HepG2 (cell line): ENCODE measurements at regions not wholly inside any gene's neighbourhood (a gene's known extent, or its start where the extent isn't known, plus 50 kb on each side); places are given as distances from the start of the nearest gene placed in this dataset.

Source experiments
- BHLHE40 ChIP-seq: IDR thresholded peaks from 2 replicates; pipeline ENCODE4 v1.6.1; 2011; ENCODE audit warnings: low read length, improper control_type of control experiment
- BRD4 ChIP-seq: sonication (generic); formaldehyde crosslinking; IDR thresholded peaks from 2 replicates; pipeline ENCODE4 v1.4.0; 2020; ENCODE audit warnings: missing genetic modification reagents
- CHD2 ChIP-seq: IDR thresholded peaks from 2 replicates; pipeline ENCODE4 v1.6.1; 2011; ENCODE audit warnings: low read depth, low read length, improper control_type of control experiment
- FOXM1 ChIP-seq: sonication (generic); formaldehyde crosslinking; IDR thresholded peaks from 2 replicates; pipeline ENCODE4 v1.5.0; 2020; ENCODE audit warnings: missing genetic modification reagents
- NR3C1 ChIP-seq: sonication (generic); formaldehyde crosslinking; IDR thresholded peaks from 2 replicates; pipeline ENCODE4 v1.4.0; 2020; ENCODE audit warnings: missing genetic modification reagents
- POLR2AphosphoS5 ChIP-seq: IDR thresholded peaks from 2 replicates; pipeline ENCODE4 v1.6.1; 2012; ENCODE audit warnings: low read depth, low read length
- RCOR2 ChIP-seq: IDR thresholded peaks from 2 replicates; pipeline ENCODE4 v1.6.1; 2016; ENCODE audit warnings: missing biosample characterization, missing genetic modification reagents
- TCF12 ChIP-seq, 2 experiments: fragments of 450-650 bp in 1 of 2; sonication (generic) in 1 of 2; formaldehyde crosslinking in 1 of 2; IDR thresholded peaks; 2 replicates each; pipeline versions ENCODE4 v1.6.1 to v1.8.0; 2017 to 2022; ENCODE audit warnings: antibody characterized with exemption in 1 of 2, mild to moderate bottlenecking in 1 of 2, missing genetic modification reagents in 1 of 2, moderate library complexity in 1 of 2
- TF ChIP-seq, protein P1 (sequence below): fragments of 450-650 bp; IDR thresholded peaks from 2 replicates; pipeline ENCODE4 v1.6.1; 2016
- TF ChIP-seq, protein P2 (sequence below): sonication (generic); formaldehyde crosslinking; IDR thresholded peaks from 2 replicates; pipeline ENCODE4 v1.5.0; 2020; ENCODE audit warnings: mild to moderate bottlenecking, missing genetic modification reagents, moderate library complexity

DNA sequence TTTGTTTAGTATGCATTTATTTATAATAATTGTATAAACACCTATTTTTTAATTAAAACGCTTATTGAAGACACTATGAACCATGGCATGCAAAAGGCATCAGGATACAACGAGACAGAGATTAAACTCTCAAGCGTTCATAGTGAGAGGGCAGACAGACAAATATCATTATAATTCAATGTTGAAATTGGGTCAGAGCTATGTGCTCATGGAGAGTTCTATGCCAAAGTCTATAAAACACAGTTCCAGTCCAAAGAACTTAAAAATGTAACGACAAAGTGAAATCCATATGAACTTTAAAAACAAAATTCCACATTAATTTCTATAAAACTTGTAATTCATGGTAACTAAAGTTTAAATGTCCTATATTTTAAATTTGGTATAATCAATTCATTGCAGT lies 724.0 kb downstream of the LTN1 start:
- TF ChIP-seq POLR2AphosphoS5 (no peak), FOXM1 (no peak), RCOR2 (CRISPR knock-in tag) (no peak), CHD2 (no peak), NR3C1 (CRISPR knock-in tag) (no peak), TCF12 (IDR thresholded peaks at IDR 0.05) (no peak), TCF12 (CRISPR knock-in tag; IDR thresholded peaks at IDR 0.05) (no peak), BHLHE40 (no peak), BRD4 (CRISPR knock-in tag) (no peak)
- TF ChIP-seq, protein P1, sequence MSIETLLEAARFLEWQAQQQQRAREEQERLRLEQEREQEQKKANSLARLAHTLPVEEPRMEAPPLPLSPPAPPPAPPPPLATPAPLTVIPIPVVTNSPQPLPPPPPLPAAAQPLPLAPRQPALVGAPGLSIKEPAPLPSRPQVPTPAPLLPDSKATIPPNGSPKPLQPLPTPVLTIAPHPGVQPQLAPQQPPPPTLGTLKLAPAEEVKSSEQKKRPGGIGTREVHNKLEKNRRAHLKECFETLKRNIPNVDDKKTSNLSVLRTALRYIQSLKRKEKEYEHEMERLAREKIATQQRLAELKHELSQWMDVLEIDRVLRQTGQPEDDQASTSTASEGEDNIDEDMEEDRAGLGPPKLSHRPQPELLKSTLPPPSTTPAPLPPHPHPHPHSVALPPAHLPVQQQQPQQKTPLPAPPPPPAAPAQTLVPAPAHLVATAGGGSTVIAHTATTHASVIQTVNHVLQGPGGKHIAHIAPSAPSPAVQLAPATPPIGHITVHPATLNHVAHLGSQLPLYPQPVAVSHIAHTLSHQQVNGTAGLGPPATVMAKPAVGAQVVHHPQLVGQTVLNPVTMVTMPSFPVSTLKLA, result no peak
- TF ChIP-seq, protein P2, sequence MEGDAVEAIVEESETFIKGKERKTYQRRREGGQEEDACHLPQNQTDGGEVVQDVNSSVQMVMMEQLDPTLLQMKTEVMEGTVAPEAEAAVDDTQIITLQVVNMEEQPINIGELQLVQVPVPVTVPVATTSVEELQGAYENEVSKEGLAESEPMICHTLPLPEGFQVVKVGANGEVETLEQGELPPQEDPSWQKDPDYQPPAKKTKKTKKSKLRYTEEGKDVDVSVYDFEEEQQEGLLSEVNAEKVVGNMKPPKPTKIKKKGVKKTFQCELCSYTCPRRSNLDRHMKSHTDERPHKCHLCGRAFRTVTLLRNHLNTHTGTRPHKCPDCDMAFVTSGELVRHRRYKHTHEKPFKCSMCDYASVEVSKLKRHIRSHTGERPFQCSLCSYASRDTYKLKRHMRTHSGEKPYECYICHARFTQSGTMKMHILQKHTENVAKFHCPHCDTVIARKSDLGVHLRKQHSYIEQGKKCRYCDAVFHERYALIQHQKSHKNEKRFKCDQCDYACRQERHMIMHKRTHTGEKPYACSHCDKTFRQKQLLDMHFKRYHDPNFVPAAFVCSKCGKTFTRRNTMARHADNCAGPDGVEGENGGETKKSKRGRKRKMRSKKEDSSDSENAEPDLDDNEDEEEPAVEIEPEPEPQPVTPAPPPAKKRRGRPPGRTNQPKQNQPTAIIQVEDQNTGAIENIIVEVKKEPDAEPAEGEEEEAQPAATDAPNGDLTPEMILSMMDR (CRISPR knock-in tag), result no peak
